Esophagus squamous epithelium (tissue), 5 donors: ENCODE measurements at regions not wholly inside any gene's neighbourhood (a gene's known extent, or its start where the extent isn't known, plus 50 kb on each side); places are given as distances from the start of the nearest gene placed in this dataset.
"Not testable (repeated sequence)": the region's sequence is repeated elsewhere in the genome, so short reads cannot be mapped to it uniquely, and the experiment has no call there.

Experiments
- DNase-seq: peaks from one replicate; lab custom pipeline; 2025; lab: John Stamatoyannopoulos, UW
- H3K27ac ChIP-seq, 4 donors: fragments of 200-600 bp; sonication (generic); one replicate each; pipeline ENCODE4 v1.5.1; 2016 to 2019; ENCODE audit warnings: mild to moderate bottlenecking in 1 of 4
- H3K27me3 ChIP-seq, 4 donors: fragments of 200-600 bp; sonication (generic); 1 replicate in 3 of 4; 2 replicates in 1 of 4; pipeline versions ENCODE4 v1.5.1 to v1.6.0; 2017 to 2021; ENCODE audit warnings: antibody characterized with exemption in 1 of 4
- H3K36me3 ChIP-seq, 3 donors: fragments of 200-600 bp; sonication (generic); one replicate each; pipeline ENCODE4 v1.5.1; 2016 to 2019
- H3K4me1 ChIP-seq, 3 donors: fragments of 200-600 bp; sonication (generic); one replicate each; pipeline ENCODE4 v1.5.1; 2017 to 2019
- H3K4me3 ChIP-seq, 4 donors: fragments of 200-600 bp; sonication (generic); 1 replicate in 3 of 4; 2 replicates in 1 of 4; pipeline ENCODE4 v1.5.1; 2016 to 2019; ENCODE audit warnings: mild to moderate bottlenecking in 2 of 4, moderate library complexity in 1 of 4
- H3K9me3 ChIP-seq, 3 donors: fragments of 200-600 bp; sonication (generic); one replicate each; pipeline ENCODE4 v1.5.1; 2016 to 2019
- CTCF ChIP-seq, 6 experiments: fragments of 450-650 bp in 4 of 6; fragments of 200-600 bp in 2 of 6; sonication (generic) in 2 of 6; IDR thresholded peaks; one replicate each; pipeline ENCODE4 v1.5.1; 2016 to 2019; ENCODE audit warnings: antibody characterized with exemption in 6 of 6, mild to moderate bottlenecking in 4 of 6, moderate library complexity in 4 of 6
- POLR2A ChIP-seq, 4 donors: fragments of 450-650 bp; IDR thresholded peaks; one replicate each; pipeline ENCODE4 v1.6.1; 2017; ENCODE audit warnings: antibody characterized with exemption in 4 of 4, mild to moderate bottlenecking in 4 of 4, moderate library complexity in 3 of 4
- WGBS, 2 donors: methylation state at CpG; one replicate each; pipeline ENCODE4 v1.1.5; 2018; 5-methylcytosine and 5-hydroxymethylcytosine counted together
- intact Hi-C: fragments of 100-400 bp; cut with DNase I; formaldehyde crosslinking; loops from one replicate; pipeline ENCODE4 v1.15.0; 2022
- donor health status: DM: yes; HTN: yes; CAD: no.

- TF ChIP-seq CTCF (IDR thresholded peaks at IDR 0.05) = no peak
- no peak for TF ChIP-seq POLR2A (IDR thresholded peaks at IDR 0.05)
- no peak for DNase-seq
Observed at GRCh38 chr18:38786906-38787305, 1221.3 kb upstream of the CELF4 start.

GRCh38 chr18:38771620-38772019, 1206.0 kb upstream of the CELF4 start:
- H3K27ac ChIP-seq, H3K4me1 ChIP-seq, DNase-seq, intact Hi-C loops, H3K36me3 ChIP-seq, H3K27me3 ChIP-seq, H3K4me3 ChIP-seq, H3K9me3 ChIP-seq: not testable (repeated sequence)
- 67 to 85% methylated on average over 1 of the region's 1 CpG for WGBS, 2 donors

More at GRCh38 chr18:38786906-38787305, 1221.3 kb upstream of the CELF4 start:
- H3K9me3 ChIP-seq = no peaks in the 10 kb centered on the region
- intact Hi-C loops = no loop called here
- H3K4me1 ChIP-seq = no peaks in the 10 kb centered on the region
- no peak overlapping the region for H3K27ac ChIP-seq
- H3K27me3 ChIP-seq = no peaks in the 10 kb centered on the region
- no peaks in the 10 kb centered on the region for H3K36me3 ChIP-seq
- 89 to 96% methylated on average over 1 of the region's 1 CpG for WGBS, 2 donors
- no peak overlapping the region for H3K4me3 ChIP-seq

DNA sequence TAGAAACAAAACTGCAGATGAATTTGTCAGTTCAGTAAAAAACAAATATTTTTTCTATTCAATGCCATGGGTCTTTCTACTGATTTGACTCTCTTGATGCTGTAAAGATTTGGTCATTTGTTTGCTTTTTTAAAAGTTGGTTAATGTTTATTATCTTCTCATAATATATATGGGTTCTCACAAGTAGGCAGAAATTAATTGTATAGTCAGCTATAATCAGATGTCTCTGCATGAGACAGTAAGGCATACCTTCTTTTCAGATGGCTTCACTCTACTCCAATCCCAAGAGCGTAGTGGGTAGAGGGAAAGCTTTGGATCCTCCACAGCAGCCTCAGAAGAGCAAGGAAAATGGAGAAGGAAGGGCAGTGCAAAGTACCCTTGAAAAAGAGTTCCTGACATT, 1202.9 kb upstream of the CELF4 start:
- DNase-seq = no peak
- intact Hi-C loops = no loop called here
- Histone ChIP-seq H3K4me3 (no peak overlapping the region), H3K27me3 (no peaks in the 10 kb centered on the region), H3K27ac (no peak overlapping the region), H3K9me3 (no peaks in the 10 kb centered on the region), H3K36me3 (no peaks in the 10 kb centered on the region), H3K4me1 (no peaks in the 10 kb centered on the region)
- WGBS, 2 donors = 88 to 92% methylated on average over 1 of the region's 1 CpG
- TF ChIP-seq POLR2A (IDR thresholded peaks at IDR 0.05) (no peak), CTCF (IDR thresholded peaks at IDR 0.05) (no peak)

- Histone ChIP-seq H3K4me1 (no peaks in the 10 kb centered on the region), H3K36me3 (no peaks in the 10 kb centered on the region), H3K27me3 (no peaks in the 10 kb centered on the region), H3K9me3 (no peaks in the 10 kb centered on the region), H3K4me3 (no peak overlapping the region), H3K27ac (no peak overlapping the region)
- intact Hi-C loops = no loop called here
- 55 to 94% methylated on average over 1 of the region's 1 CpG for WGBS, 2 donors
- no peak for DNase-seq
- TF ChIP-seq CTCF (IDR thresholded peaks at IDR 0.05) = no peak
- TF ChIP-seq POLR2A (IDR thresholded peaks at IDR 0.05) = no peak
Observed at GRCh38 chr18:38759457-38759856, 1193.9 kb upstream of the CELF4 start.

GRCh38 chr18:38756436-38756835, 1190.8 kb upstream of the CELF4 start:
- DNase-seq = no peak
- intact Hi-C loops = no loop called here
- TF ChIP-seq CTCF (IDR thresholded peaks at IDR 0.05) = no peak
- TF ChIP-seq POLR2A (IDR thresholded peaks at IDR 0.05) = no peak
- no peaks in the 10 kb centered on the region for H3K9me3 ChIP-seq
- no peaks in the 10 kb centered on the region for H3K36me3 ChIP-seq
- WGBS, 2 donors = 71 to 82% methylated on average over 2 of the region's 2 CpGs
- H3K27ac ChIP-seq = no peak overlapping the region
- H3K4me3 ChIP-seq = no peak overlapping the region
- H3K27me3 ChIP-seq = no peaks in the 10 kb centered on the region
- peaks cover 0 to 15% (median 6%) of the 10 kb centered on the region in 3 donors for H3K4me1 ChIP-seq

DNA sequence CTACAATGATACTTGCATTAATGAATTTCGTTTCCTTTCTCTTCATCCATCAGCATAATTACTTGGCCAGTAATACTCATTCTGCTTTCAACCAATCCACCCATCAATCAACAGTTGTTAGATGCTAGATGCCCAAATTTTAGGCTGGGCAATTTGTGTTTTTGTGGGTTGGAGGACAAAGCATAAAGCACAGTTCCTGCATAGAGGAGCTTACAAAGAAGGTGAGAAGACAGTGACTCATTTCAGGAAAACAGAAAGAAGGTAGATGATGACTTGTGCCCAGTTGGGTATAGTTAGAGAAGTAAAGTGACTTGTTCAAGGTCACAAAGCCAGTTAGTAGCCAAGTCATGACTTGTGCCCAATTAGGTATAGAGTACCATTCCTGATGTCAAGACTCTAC, 1186.8 kb upstream of the CELF4 start:
- no peak for TF ChIP-seq POLR2A (IDR thresholded peaks at IDR 0.05)
- TF ChIP-seq CTCF (IDR thresholded peaks at IDR 0.05) = no peak
- intact Hi-C loops = no loop called here
- Histone ChIP-seq H3K27ac (peak overlapping the region in 3 of 4 donors; percentile 29 to 71 (median 67)), H3K36me3 (no peaks in the 10 kb centered on the region), H3K27me3 (no peaks in the 10 kb centered on the region), H3K4me1 (peaks cover 0 to 36% (median 7%) of the 10 kb centered on the region in 3 donors), H3K4me3 (no peak overlapping the region), H3K9me3 (no peaks in the 10 kb centered on the region)
- 0 to 6% methylated on average over 1 of the region's 1 CpG for WGBS, 2 donors
- DNase-seq = no peak
